Right lobe of liver (tissue), 6 donors: ENCODE measurements at regions not wholly inside any gene's neighbourhood (a gene's known extent, or its start where the extent isn't known, plus 50 kb on each side); places are given as distances from the start of the nearest gene placed in this dataset.
A peak's percentile ranks its signal among the peaks of the same experiment; 100 is the strongest.

Experiments
- ATAC-seq, 4 donors: fragments of 200-7000 bp; cut with Tn5 transposase; one replicate each; pipeline ENCODE4 v1.9.1; 2020; ENCODE audit warnings: mild to moderate bottlenecking in 4 of 4, moderate library complexity in 4 of 4
- DNase-seq, 3 donors: peaks; one replicate each; pipeline ENCODE4 v3.0.0-alpha.2; 2020
- H3K27ac ChIP-seq, 3 donors: fragments of 200-600 bp; one replicate each; pipeline ENCODE4 v1.8.0; 2022
- H3K27me3 ChIP-seq, 2 donors: fragments of 200-600 bp; one replicate each; pipeline ENCODE4 v1.8.0; 2022
- H3K36me3 ChIP-seq, 4 donors: fragments of 200-600 bp; sonication (generic) in 1 of 4; one replicate each; pipeline versions ENCODE4 v1.5.1 to v1.8.0; 2017 to 2022; ENCODE audit warnings: control low read depth in 1 of 4
- H3K4me1 ChIP-seq, 4 donors: fragments of 200-600 bp; sonication (generic) in 1 of 4; one replicate each; pipeline versions ENCODE4 v1.5.1 to v1.8.0; 2017 to 2022; ENCODE audit warnings: control low read depth in 1 of 4
- H3K4me3 ChIP-seq, 3 donors: fragments of 200-600 bp; one replicate each; pipeline ENCODE4 v1.8.0; 2022
- H3K9me3 ChIP-seq, 4 donors: fragments of 200-600 bp; sonication (generic) in 1 of 4; one replicate each; pipeline versions ENCODE4 v1.5.1 to v1.8.0; 2017 to 2022; ENCODE audit warnings: control low read depth in 1 of 4
- CTCF ChIP-seq, 4 donors: fragments of 200-600 bp in 3 of 4; fragments of 450-650 bp in 1 of 4; IDR thresholded peaks; one replicate each; pipeline versions ENCODE4 v1.5.1 to v1.8.0; 2016 to 2022; ENCODE audit warnings: antibody characterized with exemption in 4 of 4, mild to moderate bottlenecking in 2 of 4
- POLR2A ChIP-seq: fragments of 450-650 bp; IDR thresholded peaks from one replicate; pipeline ENCODE4 v1.6.1; 2017; ENCODE audit warnings: antibody characterized with exemption, mild to moderate bottlenecking
- WGBS: methylation state at CpG from one replicate; pipeline ENCODE4 v1.1.6; 2018; ENCODE audit warnings: low coverage, low lambda C conversion rate; ENCODE audit not compliant: insufficient coverage; ENCODE audit errors: missing lambda C conversion rate; 5-methylcytosine and 5-hydroxymethylcytosine counted together
- intact Hi-C, 2 donors: fragments of 100-400 bp; cut with DNase I; formaldehyde crosslinking; loops; one replicate each; pipeline versions ENCODE4 v1.11.2 to v1.14.1; 2022
- donor health status: DM: no; HTN: yes; CAD: no.
- donor health status: DM: no; HTN: no; CAD: no.
- donor health status: DM: no; HTN: no; CAD: no.
- donor health status: DM: no; HTN: yes; CAD: no.
- donor health status: DM: no; HTN: yes; CAD: no.

GRCh38 chr14:56422703-56423213, 156.8 kb upstream of the TMEM260 start:
- H3K4me1 ChIP-seq, result no peaks in the 10 kb centered on the region
- peak; percentile 51 to 62 (median 54) for TF ChIP-seq CTCF (IDR thresholded peaks at IDR 0.05)
- no peak for TF ChIP-seq POLR2A
- DNase-seq (peak in 2 of 3 donors; percentile 21 to 58), ATAC-seq (peak; percentile 73 to 88 (median 86))
- WGBS, result 6% methylated on average over 1 of the region's 1 CpG
- H3K4me3 ChIP-seq, result no peak overlapping the region
- intact Hi-C loops, result no loop called here
- H3K36me3 ChIP-seq, result no peaks in the 10 kb centered on the region
- no peak overlapping the region for H3K27ac ChIP-seq
- no peaks in the 10 kb centered on the region for H3K9me3 ChIP-seq
- no peaks in the 10 kb centered on the region for H3K27me3 ChIP-seq

GRCh38 chr14:56423544-56423943, 156.1 kb upstream of the TMEM260 start:
- WGBS, result 50% methylated on average over 2 of the region's 2 CpGs
- Histone ChIP-seq H3K27me3 (no peaks in the 10 kb centered on the region), H3K4me3 (no peak overlapping the region), H3K4me1 (no peaks in the 10 kb centered on the region), H3K27ac (no peak overlapping the region), H3K36me3 (no peaks in the 10 kb centered on the region), H3K9me3 (no peaks in the 10 kb centered on the region)
- no peak for TF ChIP-seq POLR2A
- TF ChIP-seq CTCF (IDR thresholded peaks at IDR 0.05), result no peak
- intact Hi-C loops, result no loop called here
- ATAC-seq (no peak), DNase-seq (no peak)

GRCh38 chr14:56431013-56431412, 148.6 kb upstream of the TMEM260 start:
- H3K36me3 ChIP-seq, result no peaks in the 10 kb centered on the region
- ATAC-seq, result no peak
- no peak for DNase-seq
- intact Hi-C loops, result no loop called here
- H3K27ac ChIP-seq, result no peak overlapping the region
- TF ChIP-seq CTCF (IDR thresholded peaks at IDR 0.05), result no peak
- no peak for TF ChIP-seq POLR2A
- no peaks in the 10 kb centered on the region for H3K27me3 ChIP-seq
- WGBS, result 36% methylated on average over 4 of the region's 4 CpGs
- no peaks in the 10 kb centered on the region for H3K4me1 ChIP-seq
- no peaks in the 10 kb centered on the region for H3K9me3 ChIP-seq
- no peak overlapping the region for H3K4me3 ChIP-seq

GRCh38 chr14:56449670-56450213, 129.9 kb upstream of the TMEM260 start:
- DNase-seq, result no peak
- intact Hi-C loops, result no loop called here
- Histone ChIP-seq H3K4me3 (no peak overlapping the region), H3K27ac (no peak overlapping the region), H3K4me1 (no peaks in the 10 kb centered on the region), H3K27me3 (no peaks in the 10 kb centered on the region), H3K36me3 (no peaks in the 10 kb centered on the region), H3K9me3 (no peaks in the 10 kb centered on the region)
- TF ChIP-seq POLR2A (no peak), CTCF (IDR thresholded peaks at IDR 0.05) (no peak)
- ATAC-seq, result no peak
- 80% methylated on average over 2 of the region's 2 CpGs for WGBS
